H1 (cell line): ENCODE measurements at regions not wholly inside any gene's neighbourhood (a gene's known extent, or its start where the extent isn't known, plus 50 kb on each side); places are given as distances from the start of the nearest gene placed in this dataset.

ENCODE experiments used
- CTCF ChIA-PET: fragments of 300-600 bp; sonication (Branson Sonifier 250); formaldehyde crosslinking; loops from one replicate; lab custom pipeline; 2021; ENCODE audit not compliant: partially characterized antibody; lab: Charles Lee
- POLR2A ChIA-PET: fragments of 300-600 bp; sonication (Branson Sonifier 250); formaldehyde crosslinking; loops from one replicate; lab custom pipeline; 2021; ENCODE audit warnings: inconsistent platforms; ENCODE audit not compliant: partially characterized antibody; lab: Charles Lee
- DNase-seq, 2 experiments: peaks; one replicate each; pipeline versions ENCODE4 v3.0.0 to v3.0.0-alpha.2; 2010 to 2022; ENCODE audit warnings: low spot score in 2 of 2, low read depth in 1 of 2, mixed read lengths in 1 of 2
- FAIRE-seq: peaks from 2 replicates; lab custom pipeline; 2011; peaks lifted over from hg19 to GRCh38; lab: Jason Lieb, UNC
- H2AFZ ChIP-seq: 2 replicates; pipeline ENCODE4 v1.8.1; 2012; ENCODE audit warnings: low read length, inconsistent platforms
- H2AK5ac ChIP-seq: 2 replicates; pipeline ENCODE4 v1.6.1; 2013; ENCODE audit warnings: low read depth, low read length
- H2BK120ac ChIP-seq: replicated peaks from 2 replicates; pipeline ENCODE3; 2013; ENCODE audit warnings: low read depth, low read length, inconsistent platforms
- H2BK12ac ChIP-seq: 2 replicates; pipeline ENCODE4 v1.6.1; 2013; ENCODE audit warnings: low read depth, low read length
- H2BK15ac ChIP-seq: 2 replicates; pipeline ENCODE4 v1.6.1; 2013; ENCODE audit warnings: low read length
- H2BK20ac ChIP-seq: 2 replicates; pipeline ENCODE4 v1.6.1; 2013; ENCODE audit warnings: low read length
- H2BK5ac ChIP-seq: 2 replicates; pipeline ENCODE4 v1.6.1; 2013; ENCODE audit warnings: low read depth, low read length
- H3K14ac ChIP-seq: 2 replicates; pipeline ENCODE4 v1.6.1; 2013; ENCODE audit warnings: inconsistent platforms; ENCODE audit not compliant: insufficient read length
- H3K18ac ChIP-seq: 2 replicates; pipeline ENCODE4 v1.6.1; 2013; ENCODE audit warnings: low read length; ENCODE audit errors: extremely low read depth
- H3K23ac ChIP-seq: 2 replicates; pipeline ENCODE4 v1.6.1; 2013; ENCODE audit warnings: inconsistent platforms; ENCODE audit not compliant: insufficient read length
- H3K23me2 ChIP-seq: 2 replicates; pipeline ENCODE4 v1.6.1; 2013; ENCODE audit warnings: low read depth, low read length
- H3K27ac ChIP-seq: 2 replicates; pipeline ENCODE4 v1.6.1; 2011; ENCODE audit warnings: low read depth, low read length, inconsistent platforms
- H3K27me3 ChIP-seq, 4 experiments: replicated peaks in 1 of 4; 1 replicate in 1 of 4; 2 replicates in 3 of 4; pipeline versions ENCODE4 v1.6.1 to v1.8.1; 2011 to 2013; ENCODE audit warnings: low read length in 3 of 4, mild to moderate bottlenecking in 3 of 4, inconsistent platforms in 2 of 4, mixed read lengths in 2 of 4, moderate library complexity in 1 of 4; ENCODE audit not compliant: control insufficient read depth in 3 of 4, insufficient read depth in 3 of 4; ENCODE audit errors: extremely low read depth in 1 of 4
- H3K36me3 ChIP-seq, 4 experiments: 2 replicates each; pipeline versions ENCODE4 v1.6.1 to v1.8.1; 2011 to 2013; ENCODE audit warnings: mild to moderate bottlenecking in 4 of 4, low read length in 3 of 4, moderate library complexity in 2 of 4, control low read depth in 1 of 4, inconsistent platforms in 1 of 4; ENCODE audit not compliant: insufficient read depth in 4 of 4, control insufficient read depth in 2 of 4
- H3K4ac ChIP-seq: replicated peaks from 2 replicates; pipeline ENCODE3; 2013; ENCODE audit warnings: low read length, low read depth, mixed read lengths, inconsistent platforms; ENCODE audit not compliant: insufficient read length
- H3K4me1 ChIP-seq, 4 experiments: replicated peaks in 1 of 4; 1 replicate in 1 of 4; 2 replicates in 3 of 4; pipeline versions ENCODE4 v1.6.1 to v1.8.1; 2011 to 2013; ENCODE audit warnings: low read length in 3 of 4, inconsistent platforms in 2 of 4, mixed read lengths in 1 of 4; ENCODE audit not compliant: insufficient read depth in 4 of 4, control insufficient read depth in 3 of 4
- H3K4me2 ChIP-seq, 2 experiments: 2 replicates each; pipeline versions ENCODE4 v1.6.1 to v1.8.1; 2011 to 2013; ENCODE audit warnings: low read depth in 2 of 2, low read length in 2 of 2, control low read depth in 1 of 2, inconsistent platforms in 1 of 2, mild to moderate bottlenecking in 1 of 2; ENCODE audit not compliant: insufficient read depth in 1 of 2
- H3K4me3 ChIP-seq, 4 experiments: fragments of 200-600, 300-600 bp in 1 of 4; sonication (generic), shearing (Covaris generic), sonication (Bioruptor Twin) in 1 of 4; 2 replicates each; pipeline versions ENCODE4 v1.5.1 to v1.8.1; 2011 to 2016; ENCODE audit warnings: low read length in 4 of 4, low read depth in 3 of 4, control low read depth in 2 of 4, inconsistent platforms in 2 of 4, mild to moderate bottlenecking in 2 of 4, mixed read lengths in 1 of 4, moderate library complexity in 1 of 4; ENCODE audit not compliant: insufficient read depth in 2 of 4; ENCODE audit errors: extremely low read depth in 1 of 4
- H3K56ac ChIP-seq: replicated peaks from 2 replicates; pipeline ENCODE3; 2013; ENCODE audit warnings: low read depth, mild to moderate bottlenecking, mixed read lengths, low read length, inconsistent platforms; ENCODE audit not compliant: insufficient read length
- H3K79me1 ChIP-seq: 2 replicates; pipeline ENCODE4 v1.6.1; 2013; ENCODE audit warnings: low read depth, low read length, control low read depth
- H3K79me2 ChIP-seq, 2 experiments: 2 replicates each; pipeline versions ENCODE4 v1.6.1 to v1.8.1; 2012 to 2013; ENCODE audit warnings: low read length in 2 of 2, mild to moderate bottlenecking in 2 of 2, inconsistent platforms in 1 of 2; ENCODE audit not compliant: insufficient read depth in 2 of 2, control insufficient read depth in 1 of 2
- H3K9ac ChIP-seq, 4 experiments: replicated peaks in 1 of 4; 1 replicate in 1 of 4; 2 replicates in 3 of 4; pipeline versions ENCODE4 v1.6.1 to v1.8.1; 2011 to 2013; ENCODE audit warnings: low read depth in 3 of 4, low read length in 3 of 4, control low read depth in 2 of 4, mild to moderate bottlenecking in 2 of 4, moderate library complexity in 2 of 4, inconsistent platforms in 1 of 4; ENCODE audit errors: extremely low read depth in 1 of 4
- H3K9me3 ChIP-seq, 2 experiments: 2 replicates each; pipeline versions ENCODE4 v1.6.1 to v1.8.1; 2012 to 2013; ENCODE audit warnings: mild to moderate bottlenecking in 2 of 2, moderate library complexity in 2 of 2, control low read depth in 1 of 2, inconsistent platforms in 1 of 2, low read depth in 1 of 2, low read length in 1 of 2, mixed read lengths in 1 of 2; ENCODE audit not compliant: insufficient read depth in 2 of 2
- H4K20me1 ChIP-seq, 2 experiments: replicated peaks in 1 of 2; 2 replicates each; pipeline versions ENCODE3 to v1.8.1; 2011 to 2013; ENCODE audit warnings: inconsistent platforms in 2 of 2, low read length in 2 of 2, mild to moderate bottlenecking in 1 of 2; ENCODE audit not compliant: insufficient read depth in 2 of 2, control insufficient read depth in 1 of 2
- H4K5ac ChIP-seq: 2 replicates; pipeline ENCODE4 v1.6.1; 2013; ENCODE audit warnings: low read length, low read depth, mixed read lengths, inconsistent platforms; ENCODE audit not compliant: insufficient read length
- H4K8ac ChIP-seq: 2 replicates; pipeline ENCODE4 v1.8.0; 2013; ENCODE audit warnings: mild to moderate bottlenecking, moderate library complexity, low read length, inconsistent platforms; ENCODE audit not compliant: insufficient read depth; ENCODE audit errors: extremely low read depth
- H4K91ac ChIP-seq: replicated peaks from 2 replicates; pipeline ENCODE3; 2013; ENCODE audit warnings: low read length, mixed read lengths, inconsistent platforms; ENCODE audit not compliant: insufficient read length
- CBX8 ChIP-seq: fragments of 300-800, 300-1000 bp; sonication (generic); IDR thresholded peaks from 2 replicates; pipeline ENCODE4 v1.7.1; 2016; ENCODE audit warnings: low read depth, low read length, borderline replicate concordance
- CHD1 ChIP-seq: IDR thresholded peaks from 2 replicates; pipeline ENCODE4 v1.6.1; 2012; ENCODE audit warnings: low read depth, low read length, improper control_type of control experiment
- KDM1A ChIP-seq: fragments of 200-600, 300-600 bp; sonication (generic); IDR thresholded peaks from 2 replicates; pipeline ENCODE4 v1.7.1; 2016; ENCODE audit warnings: mild to moderate bottlenecking, low read length, borderline replicate concordance
- KDM5A ChIP-seq: fragments of 200-600 bp; IDR thresholded peaks from 2 replicates; pipeline ENCODE4 v1.7.1; 2012; ENCODE audit warnings: mild to moderate bottlenecking, low read length, inconsistent platforms, mixed read lengths
- NANOG ChIP-seq: IDR thresholded peaks from 2 replicates; pipeline ENCODE4 v1.6.1; 2011; ENCODE audit warnings: low read length, low read depth, mild to moderate bottlenecking, inconsistent platforms; ENCODE audit not compliant: insufficient read depth, poor library complexity, severe bottlenecking
- PHF8 ChIP-seq: fragments of 200-600 bp; sonication (generic); conservative IDR thresholded peaks from 2 replicates; pipeline ENCODE4 v1.7.1; 2012; ENCODE audit warnings: low read depth, mild to moderate bottlenecking, inconsistent platforms, low read length, moderate library complexity
- POLR2A ChIP-seq, 2 experiments: IDR thresholded peaks; 1 replicate in 1 of 2; 2 replicates in 1 of 2; pipeline ENCODE4 v1.6.1; 2011; ENCODE audit warnings: low read depth in 2 of 2, low read length in 2 of 2, mild to moderate bottlenecking in 2 of 2; ENCODE audit errors: control extremely low read depth in 1 of 2
- POLR2AphosphoS5 ChIP-seq: IDR thresholded peaks from 2 replicates; pipeline ENCODE4 v1.6.1; 2011; ENCODE audit warnings: low read depth, low read length
- POU5F1 ChIP-seq: IDR thresholded peaks from 2 replicates; pipeline ENCODE4 v1.6.1; 2011; ENCODE audit warnings: low read depth, mild to moderate bottlenecking, low read length, moderate library complexity
- RAD21 ChIP-seq, 2 experiments: IDR thresholded peaks in 1 of 2; conservative IDR thresholded peaks in 1 of 2; 2 replicates each; pipeline ENCODE4 v1.6.1; 2011; ENCODE audit warnings: low read depth in 2 of 2, low read length in 2 of 2, improper control_type of control experiment in 1 of 2, inconsistent platforms in 1 of 2, mild to moderate bottlenecking in 1 of 2, moderate library complexity in 1 of 2
- RFX5 ChIP-seq: IDR thresholded peaks from 2 replicates; pipeline ENCODE4 v1.6.1; 2011; ENCODE audit warnings: low read depth, low read length, improper control_type of control experiment, borderline replicate concordance
- SRF ChIP-seq: IDR thresholded peaks from 2 replicates; pipeline ENCODE4 v1.6.1; 2011; ENCODE audit warnings: mild to moderate bottlenecking, low read depth, low read length, moderate library complexity
- TAF1 ChIP-seq: IDR thresholded peaks from 2 replicates; pipeline ENCODE4 v1.6.1; 2011; ENCODE audit warnings: mild to moderate bottlenecking, low read depth, low read length
- TEAD4 ChIP-seq: IDR thresholded peaks from 2 replicates; pipeline ENCODE4 v1.6.1; 2012; ENCODE audit warnings: low read depth, low read length, inconsistent platforms, mixed read lengths
- WGBS, 2 experiments: shearing (Covaris generic) in 1 of 2; methylation state at CpG; one replicate each; pipeline versions ENCODE4 v1.1.6 to v1.1.7; 2013 to 2015; ENCODE audit warnings: low lambda C conversion rate in 2 of 2, mixed read lengths in 2 of 2, inconsistent platforms in 1 of 2, low coverage in 1 of 2, missing lambda C conversion rate in 1 of 2; ENCODE audit not compliant: insufficient replicate concordance in 2 of 2, insufficient coverage in 1 of 2, insufficient read length in 1 of 2; ENCODE audit errors: extremely low coverage in 1 of 2, missing lambda C conversion rate in 1 of 2; 5-methylcytosine and 5-hydroxymethylcytosine counted together

GRCh38 chr6:44005507-44005903 lies 121.7 kb downstream of the MRPL14 start:
- H3K9ac ChIP-seq = no peak overlapping the region
- H2BK120ac ChIP-seq = no peak overlapping the region
- no peaks in the 10 kb centered on the region for H3K79me1 ChIP-seq
- TF ChIP-seq TAF1 = no peak
- no peak for TF ChIP-seq KDM1A
- no peak for TF ChIP-seq NANOG
- no peak for TF ChIP-seq CBX8
- no peak for TF ChIP-seq SRF
- no peak for TF ChIP-seq POU5F1
- TF ChIP-seq RAD21 (IDR thresholded peaks at IDR 0.05 in 1 of 2, conservative IDR thresholded peaks at IDR 0.05 in 1 of 2; ENCODE audit: low read depth in 2 of 2, low read length in 2 of 2) = no peak
- no peak for TF ChIP-seq RFX5
- no peak for TF ChIP-seq CHD1
- no peak for TF ChIP-seq KDM5A
- no peak for TF ChIP-seq PHF8
- no peak for TF ChIP-seq POLR2A (IDR thresholded peaks at IDR 0.05; ENCODE audit: control extremely low read depth in 1 of 2, low read depth in 2 of 2, low read length in 2 of 2)
- no peak for TF ChIP-seq TEAD4
- TF ChIP-seq POLR2AphosphoS5 = no peak
- peaks cover 18% of the 10 kb centered on the region for H3K23me2 ChIP-seq
- H3K9me3 ChIP-seq = no peaks in the 10 kb centered on the region
- no peak overlapping the region for H3K18ac ChIP-seq
- no peak overlapping the region for H4K8ac ChIP-seq
- H4K5ac ChIP-seq = no peak overlapping the region
- peaks cover 0 to 18% (median 11%) of the 10 kb centered on the region in 4 experiments; a peak in 5 of 7 replicates for H3K27me3 ChIP-seq
- H4K91ac ChIP-seq = no peak overlapping the region
- H3K14ac ChIP-seq = no peak overlapping the region
- no peak overlapping the region for H3K4me3 ChIP-seq
- no peak overlapping the region for H3K4ac ChIP-seq
- H4K20me1 ChIP-seq = no peaks in the 10 kb centered on the region
- ChIA-PET CTCF (interaction anchor here (0.7 to 24.5 kb wide), 16 partner anchors 10 to 338 kb away, joined by 3 to 331 read pairs (median 4); partner anchors contain the start of gene VEGFA), POLR2A (interaction anchor here (1.0 to 3.4 kb wide), 4 partner anchors 15 to 235 kb away, joined by 3 to 14 read pairs (median 3); no protein-coding TSS in a partner anchor)
- H2AK5ac ChIP-seq = peak overlapping the region; percentile 91
- H2BK12ac ChIP-seq = no peak overlapping the region; the same call in 1 of the 2 replicates
- WGBS, 2 experiments = 83% methylated on average over 3 of the region's 3 CpGs; no CpG with 5 or more reads in 1 of the 2 experiments
- no peak for FAIRE-seq
- no peaks in the 10 kb centered on the region for H3K36me3 ChIP-seq
- H3K56ac ChIP-seq = no peak overlapping the region
- peaks cover 4 to 39% (median 33%) of the 10 kb centered on the region in 4 experiments for H3K4me1 ChIP-seq
- H3K27ac ChIP-seq = no peak overlapping the region
- peak overlapping the region; percentile 61; the same call in 1 of the 2 replicates for H2BK20ac ChIP-seq
- H2BK5ac ChIP-seq = peak overlapping the region; percentile 79; the same call in 1 of the 2 replicates
- H3K79me2 ChIP-seq = no peaks in the 10 kb centered on the region
- DNase-seq = no peak
- H2AFZ ChIP-seq = no peak overlapping the region
- H2BK15ac ChIP-seq = peak overlapping the region; percentile 31; the same call in 1 of the 2 replicates
- peak overlapping the region in 1 of 2 experiments; percentile 59; a peak in 2 of 4 replicates for H3K4me2 ChIP-seq
- H3K23ac ChIP-seq = no peak overlapping the region
